ENCODE measurements at regions not wholly inside any gene's neighbourhood (a gene's known extent, or its start where the extent isn't known, plus 50 kb on each side); places are given as distances from the start of the nearest gene placed in this dataset.

- Histone ChIP-seq H4K20me1 (ENCODE audit: control insufficient read depth, extremely low read depth, insufficient read depth, low read length) (no peaks in the 10 kb centered on the region), H3K4me1 (ENCODE audit: control insufficient read depth, extremely low read depth, insufficient read depth, low read length) (no peaks in the 10 kb centered on the region), H3K36me3 (ENCODE audit: control insufficient read depth, insufficient read depth, low read length) (no peaks in the 10 kb centered on the region), H3K27me3 (ENCODE audit: control insufficient read depth, insufficient read depth, low read length) (no peaks in the 10 kb centered on the region), H3K9me3 (ENCODE audit: control insufficient read depth, insufficient read depth, low read depth, low read length) (no peaks in the 10 kb centered on the region), H3K9ac (ENCODE audit: insufficient read depth, low read length) (no peak overlapping the region), H3K4me3 (replicated peaks in 1 of 4; ENCODE audit: control extremely low read depth in 1 of 4, insufficient read depth in 1 of 4, low read depth in 3 of 4, low read length in 4 of 4) (no peak overlapping the region), H3K79me2 (ENCODE audit: control insufficient read depth, insufficient read depth, low read length) (no peaks in the 10 kb centered on the region), H3K27ac (ENCODE audit: insufficient read depth, low read length) (no peak overlapping the region), H2AFZ (ENCODE audit: low read length) (no peak overlapping the region), H3K4me2 (ENCODE audit: extremely low read depth, insufficient read depth, low read length) (no peak overlapping the region)
- DNase-seq (ENCODE audit: low read depth in 2 of 2): peak in 1 of 2 donors; percentile 6
- TF ChIP-seq EZH2 (IDR thresholded peaks at IDR 0.05; ENCODE audit: low read length, missing control alignments): no peak
- no peak for TF ChIP-seq CTCF (conservative IDR thresholded peaks at IDR 0.05 in 1 of 2, IDR thresholded peaks at IDR 0.05 in 1 of 2; ENCODE audit: low read depth in 1 of 2, low read length in 2 of 2)
These were observed 942.5 kb downstream of the KCNMA1 start for GRCh38 chr10:76695069-76695468.

- Histone ChIP-seq H3K4me2 (ENCODE audit: extremely low read depth, insufficient read depth, low read length) (no peak overlapping the region), H3K27ac (ENCODE audit: insufficient read depth, low read length) (no peak overlapping the region), H3K4me3 (replicated peaks in 1 of 4; ENCODE audit: control extremely low read depth in 1 of 4, insufficient read depth in 1 of 4, low read depth in 3 of 4, low read length in 4 of 4) (no peak overlapping the region), H3K9ac (ENCODE audit: insufficient read depth, low read length) (no peak overlapping the region), H2AFZ (ENCODE audit: low read length) (no peak overlapping the region), H3K36me3 (ENCODE audit: control insufficient read depth, insufficient read depth, low read length) (no peaks in the 10 kb centered on the region), H3K27me3 (ENCODE audit: control insufficient read depth, insufficient read depth, low read length) (peaks cover 4% of the 10 kb centered on the region), H3K4me1 (ENCODE audit: control insufficient read depth, extremely low read depth, insufficient read depth, low read length) (no peaks in the 10 kb centered on the region), H3K79me2 (ENCODE audit: control insufficient read depth, insufficient read depth, low read length) (no peaks in the 10 kb centered on the region), H3K9me3 (ENCODE audit: control insufficient read depth, insufficient read depth, low read depth, low read length) (no peaks in the 10 kb centered on the region), H4K20me1 (ENCODE audit: control insufficient read depth, extremely low read depth, insufficient read depth, low read length) (no peaks in the 10 kb centered on the region)
- DNase-seq (ENCODE audit: low read depth in 2 of 2): no peak
- TF ChIP-seq EZH2 (IDR thresholded peaks at IDR 0.05; ENCODE audit: low read length, missing control alignments) (no peak), CTCF (conservative IDR thresholded peaks at IDR 0.05 in 1 of 2, IDR thresholded peaks at IDR 0.05 in 1 of 2; ENCODE audit: low read depth in 1 of 2, low read length in 2 of 2) (no peak)
These were observed 951.4 kb downstream of the KCNMA1 start for GRCh38 chr10:76686201-76686600.

GRCh38 chr10:76684968-76685367 is 952.6 kb downstream of the KCNMA1 start:
- Histone ChIP-seq H3K9me3 (ENCODE audit: control insufficient read depth, insufficient read depth, low read depth, low read length) (no peaks in the 10 kb centered on the region), H3K36me3 (ENCODE audit: control insufficient read depth, insufficient read depth, low read length) (no peaks in the 10 kb centered on the region), H3K27me3 (ENCODE audit: control insufficient read depth, insufficient read depth, low read length) (peaks cover 4% of the 10 kb centered on the region), H4K20me1 (ENCODE audit: control insufficient read depth, extremely low read depth, insufficient read depth, low read length) (no peaks in the 10 kb centered on the region), H2AFZ (ENCODE audit: low read length) (no peak overlapping the region), H3K4me2 (ENCODE audit: extremely low read depth, insufficient read depth, low read length) (no peak overlapping the region), H3K4me3 (replicated peaks in 1 of 4; ENCODE audit: control extremely low read depth in 1 of 4, insufficient read depth in 1 of 4, low read depth in 3 of 4, low read length in 4 of 4) (no peak overlapping the region), H3K27ac (ENCODE audit: insufficient read depth, low read length) (no peak overlapping the region), H3K9ac (ENCODE audit: insufficient read depth, low read length) (no peak overlapping the region), H3K4me1 (ENCODE audit: control insufficient read depth, extremely low read depth, insufficient read depth, low read length) (no peaks in the 10 kb centered on the region), H3K79me2 (ENCODE audit: control insufficient read depth, insufficient read depth, low read length) (no peaks in the 10 kb centered on the region)
- no peak for DNase-seq (ENCODE audit: low read depth in 2 of 2)
- TF ChIP-seq CTCF (conservative IDR thresholded peaks at IDR 0.05 in 1 of 2, IDR thresholded peaks at IDR 0.05 in 1 of 2; ENCODE audit: low read depth in 1 of 2, low read length in 2 of 2) (no peak), EZH2 (IDR thresholded peaks at IDR 0.05; ENCODE audit: low read length, missing control alignments) (no peak)
